HG02642 (cell line): ENCODE measurements at regions not wholly inside any gene's neighbourhood (a gene's known extent, or its start where the extent isn't known, plus 50 kb on each side); places are given as distances from the start of the nearest gene placed in this dataset.

Experiments used
- ATAC-seq: cut with Tn5 transposase; IDR thresholded peaks from one replicate; pipeline ENCODE4 v1.9.1; 2021; ENCODE audit warnings: mild to moderate bottlenecking; ENCODE audit not compliant: unreplicated experiment, poor library complexity

GRCh38 chr6:66489269-66489987 lies 782.4 kb upstream of the EYS start:
- ATAC-seq, result no peak

- no peak for ATAC-seq
Observed at GRCh38 chr6:66481216-66481615, 774.2 kb upstream of the EYS start.

- no peak for ATAC-seq
Observed at GRCh38 chr6:66478705-66479104, 771.7 kb upstream of the EYS start.

GRCh38 chr6:66435321-66435720 lies 728.3 kb upstream of the EYS start:
- ATAC-seq, result no peak

- no peak for ATAC-seq
Observed at GRCh38 chr6:66429210-66429609, 722.2 kb upstream of the EYS start.

GRCh38 chr6:66423047-66423446 lies 716.0 kb upstream of the EYS start:
- no peak for ATAC-seq

- no peak for ATAC-seq
Observed at GRCh38 chr6:66421570-66421969, 714.5 kb upstream of the EYS start.

GRCh38 chr6:66418906-66419305 lies 711.9 kb upstream of the EYS start:
- ATAC-seq, result no peak

GRCh38 chr6:66403966-66404365 lies 696.9 kb upstream of the EYS start:
- no peak for ATAC-seq

GRCh38 chr6:66402873-66403272 lies 695.8 kb upstream of the EYS start:
- ATAC-seq, result no peak

- no peak for ATAC-seq
Observed at GRCh38 chr6:66396549-66396948, 689.5 kb upstream of the EYS start.

- no peak for ATAC-seq
Observed at GRCh38 chr6:66396145-66396544, 689.1 kb upstream of the EYS start.

- no peak for ATAC-seq
Observed at GRCh38 chr6:66390393-66390792, 683.4 kb upstream of the EYS start.

GRCh38 chr6:66376001-66376400 lies 669.0 kb upstream of the EYS start:
- ATAC-seq, result no peak

GRCh38 chr6:66369407-66369806 lies 662.4 kb upstream of the EYS start:
- no peak for ATAC-seq

GRCh38 chr6:66362888-66363287 lies 655.9 kb upstream of the EYS start:
- ATAC-seq, result no peak

GRCh38 chr6:66361886-66362285 lies 654.9 kb upstream of the EYS start:
- no peak for ATAC-seq

GRCh38 chr6:66357781-66358180 lies 650.8 kb upstream of the EYS start:
- no peak for ATAC-seq

- ATAC-seq, result no peak
Observed at GRCh38 chr6:66355471-66355870, 648.4 kb upstream of the EYS start.

GRCh38 chr6:66344796-66345195 lies 637.8 kb upstream of the EYS start:
- ATAC-seq, result no peak

GRCh38 chr6:66340736-66341135 lies 633.7 kb upstream of the EYS start:
- ATAC-seq, result no peak

GRCh38 chr6:66336176-66336575 lies 629.1 kb upstream of the EYS start:
- no peak for ATAC-seq

GRCh38 chr6:66328200-66328599 lies 621.2 kb upstream of the EYS start:
- ATAC-seq, result no peak
